Testis (tissue), 2 donors: ENCODE measurements at regions not wholly inside any gene's neighbourhood (a gene's known extent, or its start where the extent isn't known, plus 50 kb on each side); places are given as distances from the start of the nearest gene placed in this dataset.
"Not testable (repeated sequence)": the region's sequence is repeated elsewhere in the genome, so short reads cannot be mapped to it uniquely, and the experiment has no call there.

Source experiments
- DNase-seq: peaks from one replicate; pipeline ENCODE4 v3.0.0-alpha.2; 2019
- H3K27ac ChIP-seq, 2 donors: fragments of 200-600 bp; sonication (generic); one replicate each; pipeline ENCODE4 v1.5.1; 2019
- H3K27me3 ChIP-seq: fragments of 200-600 bp; sonication (generic); one replicate; pipeline ENCODE4 v1.5.1; 2019
- H3K36me3 ChIP-seq: fragments of 200-600 bp; sonication (generic); one replicate; pipeline ENCODE4 v1.5.1; 2017; ENCODE audit warnings: low read depth; ENCODE audit errors: missing control alignments
- H3K4me1 ChIP-seq: fragments of 200-600 bp; sonication (generic); one replicate; pipeline ENCODE4 v1.5.1; 2019
- H3K4me3 ChIP-seq, 2 donors: fragments of 200-600 bp; sonication (generic); one replicate each; pipeline ENCODE4 v1.5.1; 2017 to 2019
- H3K9me3 ChIP-seq: fragments of 200-600 bp; sonication (generic); one replicate; pipeline ENCODE4 v1.5.1; 2017
- POLR2A ChIP-seq: fragments of 450-650 bp; IDR thresholded peaks from one replicate; pipeline ENCODE4 v1.6.1; 2017; ENCODE audit warnings: antibody characterized with exemption, mild to moderate bottlenecking, moderate library complexity
- WGBS, 2 donors: methylation state at CpG; one replicate each; pipeline ENCODE4 v1.1.5; 2018; 5-methylcytosine and 5-hydroxymethylcytosine counted together
- intact Hi-C: fragments of 100-400 bp; cut with DNase I; formaldehyde crosslinking; loops from one replicate; pipeline ENCODE4 v1.15.1; 2023; ENCODE audit warnings: low total_unique reads
- TF ChIP-seq, protein P1 (sequence below), 3 experiments: fragments of 450-650 bp in 2 of 3; fragments of 200-600 bp in 1 of 3; sonication (generic) in 1 of 3; IDR thresholded peaks; one replicate each; pipeline ENCODE4 v1.5.1; 2016 to 2019; ENCODE audit warnings: antibody characterized with exemption in 3 of 3, mild to moderate bottlenecking in 2 of 3, moderate library complexity in 1 of 3

DNA sequence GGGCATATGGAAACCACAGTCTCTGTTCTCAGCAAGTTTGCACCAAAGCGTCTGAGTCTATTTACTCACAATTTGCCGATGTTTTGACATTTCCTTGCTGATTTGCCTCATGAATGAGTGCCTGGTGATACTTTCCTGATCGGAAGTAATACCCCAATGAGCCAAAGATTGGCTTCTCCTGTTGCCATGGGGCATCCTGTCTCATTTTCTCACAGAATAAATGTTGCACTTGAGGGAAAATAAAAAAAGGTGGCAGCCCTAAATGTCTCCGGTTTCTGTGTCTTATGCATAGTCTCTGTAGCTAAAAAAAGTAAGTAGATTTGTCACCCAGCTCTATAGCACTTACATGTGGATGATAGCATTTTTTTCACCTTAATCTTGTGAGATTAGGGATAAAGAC is 73.7 kb upstream of the CADPS start:
- Histone ChIP-seq H3K27ac (no peak overlapping the region), H3K4me3 (no peak overlapping the region), H3K27me3 (no peaks in the 10 kb centered on the region), H3K36me3 (no peaks in the 10 kb centered on the region), H3K4me1 (no peaks in the 10 kb centered on the region), H3K9me3 (no peaks in the 10 kb centered on the region)
- intact Hi-C loops: no loop called here
- WGBS, 2 donors: 72 to 79% methylated on average over 4 of the region's 4 CpGs
- no peak for TF ChIP-seq POLR2A
- TF ChIP-seq, protein P1, sequence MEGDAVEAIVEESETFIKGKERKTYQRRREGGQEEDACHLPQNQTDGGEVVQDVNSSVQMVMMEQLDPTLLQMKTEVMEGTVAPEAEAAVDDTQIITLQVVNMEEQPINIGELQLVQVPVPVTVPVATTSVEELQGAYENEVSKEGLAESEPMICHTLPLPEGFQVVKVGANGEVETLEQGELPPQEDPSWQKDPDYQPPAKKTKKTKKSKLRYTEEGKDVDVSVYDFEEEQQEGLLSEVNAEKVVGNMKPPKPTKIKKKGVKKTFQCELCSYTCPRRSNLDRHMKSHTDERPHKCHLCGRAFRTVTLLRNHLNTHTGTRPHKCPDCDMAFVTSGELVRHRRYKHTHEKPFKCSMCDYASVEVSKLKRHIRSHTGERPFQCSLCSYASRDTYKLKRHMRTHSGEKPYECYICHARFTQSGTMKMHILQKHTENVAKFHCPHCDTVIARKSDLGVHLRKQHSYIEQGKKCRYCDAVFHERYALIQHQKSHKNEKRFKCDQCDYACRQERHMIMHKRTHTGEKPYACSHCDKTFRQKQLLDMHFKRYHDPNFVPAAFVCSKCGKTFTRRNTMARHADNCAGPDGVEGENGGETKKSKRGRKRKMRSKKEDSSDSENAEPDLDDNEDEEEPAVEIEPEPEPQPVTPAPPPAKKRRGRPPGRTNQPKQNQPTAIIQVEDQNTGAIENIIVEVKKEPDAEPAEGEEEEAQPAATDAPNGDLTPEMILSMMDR (IDR thresholded peaks at IDR 0.05): no peak
- no peak for DNase-seq

DNA sequence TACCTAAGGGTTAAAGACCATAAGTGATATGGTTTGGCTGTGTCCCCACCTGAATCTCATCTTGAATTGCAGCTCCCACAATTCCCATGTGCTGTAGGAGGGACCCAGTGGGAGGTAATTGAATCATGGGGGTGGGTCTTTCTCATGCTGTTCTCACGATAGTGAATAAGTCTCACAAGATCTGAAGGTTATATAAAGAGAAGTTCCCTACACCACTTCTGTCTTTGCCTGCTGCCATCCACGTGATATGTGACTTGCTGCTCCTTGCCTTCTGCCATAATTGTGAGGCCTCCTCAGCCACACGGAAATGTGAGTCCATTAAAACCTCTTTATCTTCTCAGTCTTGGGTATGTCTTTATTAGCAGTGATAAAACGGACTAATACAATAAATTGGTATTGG is 75.0 kb upstream of the CADPS start:
- intact Hi-C loops: no loop called here
- Histone ChIP-seq H3K9me3 (no peaks in the 10 kb centered on the region), H3K36me3 (no peaks in the 10 kb centered on the region), H3K27ac (no peak overlapping the region), H3K4me1 (no peaks in the 10 kb centered on the region), H3K27me3 (no peaks in the 10 kb centered on the region), H3K4me3 (no peak overlapping the region)
- DNase-seq: no peak
- WGBS, 2 donors: 45 to 50% methylated on average over 4 of the region's 4 CpGs
- no peak for TF ChIP-seq POLR2A
- TF ChIP-seq, protein P1 (IDR thresholded peaks at IDR 0.05): no peak

DNA sequence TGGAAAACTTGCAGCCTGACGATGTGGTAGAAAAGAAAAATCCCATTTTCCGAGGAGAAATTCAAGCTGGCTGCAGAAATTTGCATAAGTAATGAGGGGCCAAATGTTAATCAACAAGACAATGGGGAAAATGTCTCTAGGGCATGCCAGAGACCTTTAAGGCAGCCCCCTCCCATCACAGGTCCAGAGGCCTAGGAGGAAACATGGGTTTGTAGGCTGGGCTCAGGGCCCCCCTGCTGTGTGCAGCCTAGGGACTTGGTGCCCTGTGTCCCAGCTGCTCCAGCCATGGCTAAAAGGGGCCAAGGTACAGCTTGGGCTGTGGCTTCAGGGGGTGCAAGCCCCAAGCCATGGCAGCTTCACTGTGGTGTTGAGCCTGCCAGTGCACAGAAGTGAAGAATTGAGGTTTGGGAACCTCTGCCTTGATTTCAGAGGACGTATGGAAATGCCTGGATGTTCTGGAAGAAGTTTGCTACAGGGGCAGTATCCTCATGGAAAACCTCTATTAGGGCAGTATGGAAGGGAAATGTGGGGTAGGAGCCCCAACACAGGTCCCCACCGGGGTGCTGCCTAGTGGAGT is 75.9 kb upstream of the CADPS start:
- no peaks in the 10 kb centered on the region for H3K27me3 ChIP-seq
- TF ChIP-seq POLR2A: no peak
- TF ChIP-seq, protein P1 (IDR thresholded peaks at IDR 0.05): no peak
- intact Hi-C loops: no loop called here
- no peaks in the 10 kb centered on the region for H3K4me1 ChIP-seq
- no peak overlapping the region for H3K4me3 ChIP-seq
- no peak for DNase-seq
- no peaks in the 10 kb centered on the region for H3K9me3 ChIP-seq
- 64 to 82% methylated on average over 3 to 4 of the region's 4 CpGs for WGBS, 2 donors
- H3K36me3 ChIP-seq: no peaks in the 10 kb centered on the region
- H3K27ac ChIP-seq: no peak overlapping the region

DNA sequence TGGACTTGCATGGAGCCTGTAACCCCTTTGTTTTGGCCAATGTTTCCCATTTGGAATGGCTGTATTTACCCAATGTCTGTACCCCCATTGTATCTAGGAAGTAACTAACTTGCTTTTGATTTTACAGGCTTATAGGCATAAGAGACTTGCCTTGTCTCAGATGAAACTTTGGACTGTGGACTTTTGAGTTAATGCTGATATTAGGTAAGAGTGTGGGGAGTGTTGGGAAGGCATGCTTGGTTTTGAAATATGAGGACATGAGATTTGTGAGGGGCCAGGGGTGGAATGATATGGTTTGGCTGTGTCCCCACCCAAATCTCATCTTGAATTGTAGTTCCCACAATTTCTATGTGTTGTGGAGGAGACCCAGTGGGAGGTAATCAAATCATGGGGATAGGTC is 76.7 kb upstream of the CADPS start:
- H3K27me3 ChIP-seq, intact Hi-C loops, H3K4me3 ChIP-seq, H3K27ac ChIP-seq, H3K4me1 ChIP-seq, DNase-seq, H3K9me3 ChIP-seq, H3K36me3 ChIP-seq: not testable (repeated sequence)

DNA sequence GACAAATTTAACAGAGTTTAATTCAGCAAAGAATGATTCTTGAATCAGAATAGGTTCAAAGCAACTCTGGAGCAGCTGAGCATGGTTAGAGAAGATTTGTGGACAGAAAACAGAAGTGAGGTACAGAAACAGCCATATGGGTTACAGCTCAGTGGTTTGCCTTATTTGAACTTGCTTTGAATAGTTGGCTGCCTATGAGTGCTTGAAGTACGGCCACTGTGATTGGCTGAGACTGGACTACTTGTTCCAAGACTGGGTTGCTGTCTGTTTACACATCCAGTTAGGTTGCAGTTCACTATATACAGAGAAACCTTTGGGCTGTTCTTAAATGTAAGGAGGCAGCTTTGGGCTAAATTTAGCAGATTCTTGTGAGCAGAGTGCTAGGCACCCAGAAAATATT is 79.4 kb upstream of the CADPS start:
- intact Hi-C loops: no loop called here
- Histone ChIP-seq H3K36me3 (no peaks in the 10 kb centered on the region), H3K4me3 (no peak overlapping the region), H3K9me3 (no peaks in the 10 kb centered on the region), H3K27ac (no peak overlapping the region), H3K4me1 (no peaks in the 10 kb centered on the region), H3K27me3 (no peaks in the 10 kb centered on the region)
- 77 to 85% methylated on average over 1 of the region's 1 CpG for WGBS, 2 donors
- no peak for DNase-seq
- no peak for TF ChIP-seq POLR2A
- TF ChIP-seq, protein P1 (IDR thresholded peaks at IDR 0.05): no peak
